Ishikawa (cell line): ENCODE measurements at regions not wholly inside any gene's neighbourhood (a gene's known extent, or its start where the extent isn't known, plus 50 kb on each side); places are given as distances from the start of the nearest gene placed in this dataset.

Source experiments
- EP300 ChIP-seq: IDR thresholded peaks from 2 replicates; pipeline ENCODE4 v1.6.1; 2012; ENCODE audit warnings: borderline replicate concordance
- MAX ChIP-seq: IDR thresholded peaks from 2 replicates; pipeline ENCODE4 v1.6.1; 2012
- NFIC ChIP-seq: IDR thresholded peaks from 2 replicates; pipeline ENCODE4 v1.6.1; 2012
- TAF1 ChIP-seq: IDR thresholded peaks from 2 replicates; pipeline ENCODE4 v1.6.1; 2012; ENCODE audit warnings: low read depth, mild to moderate bottlenecking
- TCF12 ChIP-seq: IDR thresholded peaks from 2 replicates; pipeline ENCODE4 v1.6.1; 2012; ENCODE audit warnings: low read depth
- TF ChIP-seq, protein P1 (sequence below): IDR thresholded peaks from 2 replicates; pipeline ENCODE4 v1.6.1; 2012; ENCODE audit warnings: low read depth, mild to moderate bottlenecking

- TF ChIP-seq TAF1, result no peak
- TF ChIP-seq TCF12, result no peak
- no peak for TF ChIP-seq NFIC
- TF ChIP-seq, protein P1, sequence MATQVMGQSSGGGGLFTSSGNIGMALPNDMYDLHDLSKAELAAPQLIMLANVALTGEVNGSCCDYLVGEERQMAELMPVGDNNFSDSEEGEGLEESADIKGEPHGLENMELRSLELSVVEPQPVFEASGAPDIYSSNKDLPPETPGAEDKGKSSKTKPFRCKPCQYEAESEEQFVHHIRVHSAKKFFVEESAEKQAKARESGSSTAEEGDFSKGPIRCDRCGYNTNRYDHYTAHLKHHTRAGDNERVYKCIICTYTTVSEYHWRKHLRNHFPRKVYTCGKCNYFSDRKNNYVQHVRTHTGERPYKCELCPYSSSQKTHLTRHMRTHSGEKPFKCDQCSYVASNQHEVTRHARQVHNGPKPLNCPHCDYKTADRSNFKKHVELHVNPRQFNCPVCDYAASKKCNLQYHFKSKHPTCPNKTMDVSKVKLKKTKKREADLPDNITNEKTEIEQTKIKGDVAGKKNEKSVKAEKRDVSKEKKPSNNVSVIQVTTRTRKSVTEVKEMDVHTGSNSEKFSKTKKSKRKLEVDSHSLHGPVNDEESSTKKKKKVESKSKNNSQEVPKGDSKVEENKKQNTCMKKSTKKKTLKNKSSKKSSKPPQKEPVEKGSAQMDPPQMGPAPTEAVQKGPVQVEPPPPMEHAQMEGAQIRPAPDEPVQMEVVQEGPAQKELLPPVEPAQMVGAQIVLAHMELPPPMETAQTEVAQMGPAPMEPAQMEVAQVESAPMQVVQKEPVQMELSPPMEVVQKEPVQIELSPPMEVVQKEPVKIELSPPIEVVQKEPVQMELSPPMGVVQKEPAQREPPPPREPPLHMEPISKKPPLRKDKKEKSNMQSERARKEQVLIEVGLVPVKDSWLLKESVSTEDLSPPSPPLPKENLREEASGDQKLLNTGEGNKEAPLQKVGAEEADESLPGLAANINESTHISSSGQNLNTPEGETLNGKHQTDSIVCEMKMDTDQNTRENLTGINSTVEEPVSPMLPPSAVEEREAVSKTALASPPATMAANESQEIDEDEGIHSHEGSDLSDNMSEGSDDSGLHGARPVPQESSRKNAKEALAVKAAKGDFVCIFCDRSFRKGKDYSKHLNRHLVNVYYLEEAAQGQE, result no peak
- TF ChIP-seq EP300, result no peak
- no peak for TF ChIP-seq MAX
Observed at GRCh38 chr19:31166206-31166605, 183.0 kb downstream of the TSHZ3 start.
